Panc1 (cell line): ENCODE measurements at regions not wholly inside any gene's neighbourhood (a gene's known extent, or its start where the extent isn't known, plus 50 kb on each side); places are given as distances from the start of the nearest gene placed in this dataset.

Experiments used
- POLR2AphosphoS5 ChIP-seq: IDR thresholded peaks from 2 replicates; pipeline ENCODE4 v1.6.1; 2012; ENCODE audit warnings: mild to moderate bottlenecking, low read depth, low read length, moderate library complexity
- SIN3A ChIP-seq: IDR thresholded peaks from 2 replicates; pipeline ENCODE4 v1.6.1; 2012; ENCODE audit warnings: low read depth, mild to moderate bottlenecking, low read length, moderate library complexity, borderline replicate concordance; ENCODE audit not compliant: insufficient read depth
- TF ChIP-seq, protein P1 (sequence below): fragments of 450-650 bp; IDR thresholded peaks from 2 replicates; pipeline ENCODE4 v1.5.1; 2017; ENCODE audit warnings: mild to moderate bottlenecking
- TF ChIP-seq, protein P2 (sequence below), 2 experiments: IDR thresholded peaks; 2 replicates each; pipeline ENCODE4 v1.6.1; 2011 to 2012; ENCODE audit warnings: low read depth in 2 of 2, control low read depth in 1 of 2, low read length in 1 of 2, mild to moderate bottlenecking in 1 of 2, moderate library complexity in 1 of 2; ENCODE audit not compliant: insufficient read depth in 1 of 2

DNA sequence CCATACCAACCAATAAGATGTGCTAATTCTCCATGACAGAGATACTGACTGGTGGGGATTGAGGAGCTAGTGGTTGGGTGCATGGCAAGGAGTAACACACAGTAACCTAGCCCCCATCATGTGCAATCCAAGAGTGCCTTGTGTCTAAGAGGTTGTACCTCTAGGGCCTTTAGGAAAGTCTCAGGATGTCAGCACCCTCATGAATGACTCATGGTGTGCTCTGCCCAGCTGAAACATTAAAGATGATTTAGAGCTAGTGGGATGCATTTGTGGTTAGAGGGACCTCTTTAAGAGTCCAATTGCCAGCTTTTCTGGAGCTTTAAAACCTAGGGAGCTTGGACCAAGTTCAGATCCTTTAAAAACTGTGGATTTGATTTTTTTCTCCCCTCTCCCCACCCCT, 181.1 kb downstream of the HERPUD2 start:
- TF ChIP-seq, protein P1, sequence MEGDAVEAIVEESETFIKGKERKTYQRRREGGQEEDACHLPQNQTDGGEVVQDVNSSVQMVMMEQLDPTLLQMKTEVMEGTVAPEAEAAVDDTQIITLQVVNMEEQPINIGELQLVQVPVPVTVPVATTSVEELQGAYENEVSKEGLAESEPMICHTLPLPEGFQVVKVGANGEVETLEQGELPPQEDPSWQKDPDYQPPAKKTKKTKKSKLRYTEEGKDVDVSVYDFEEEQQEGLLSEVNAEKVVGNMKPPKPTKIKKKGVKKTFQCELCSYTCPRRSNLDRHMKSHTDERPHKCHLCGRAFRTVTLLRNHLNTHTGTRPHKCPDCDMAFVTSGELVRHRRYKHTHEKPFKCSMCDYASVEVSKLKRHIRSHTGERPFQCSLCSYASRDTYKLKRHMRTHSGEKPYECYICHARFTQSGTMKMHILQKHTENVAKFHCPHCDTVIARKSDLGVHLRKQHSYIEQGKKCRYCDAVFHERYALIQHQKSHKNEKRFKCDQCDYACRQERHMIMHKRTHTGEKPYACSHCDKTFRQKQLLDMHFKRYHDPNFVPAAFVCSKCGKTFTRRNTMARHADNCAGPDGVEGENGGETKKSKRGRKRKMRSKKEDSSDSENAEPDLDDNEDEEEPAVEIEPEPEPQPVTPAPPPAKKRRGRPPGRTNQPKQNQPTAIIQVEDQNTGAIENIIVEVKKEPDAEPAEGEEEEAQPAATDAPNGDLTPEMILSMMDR: no peak
- TF ChIP-seq, protein P2, sequence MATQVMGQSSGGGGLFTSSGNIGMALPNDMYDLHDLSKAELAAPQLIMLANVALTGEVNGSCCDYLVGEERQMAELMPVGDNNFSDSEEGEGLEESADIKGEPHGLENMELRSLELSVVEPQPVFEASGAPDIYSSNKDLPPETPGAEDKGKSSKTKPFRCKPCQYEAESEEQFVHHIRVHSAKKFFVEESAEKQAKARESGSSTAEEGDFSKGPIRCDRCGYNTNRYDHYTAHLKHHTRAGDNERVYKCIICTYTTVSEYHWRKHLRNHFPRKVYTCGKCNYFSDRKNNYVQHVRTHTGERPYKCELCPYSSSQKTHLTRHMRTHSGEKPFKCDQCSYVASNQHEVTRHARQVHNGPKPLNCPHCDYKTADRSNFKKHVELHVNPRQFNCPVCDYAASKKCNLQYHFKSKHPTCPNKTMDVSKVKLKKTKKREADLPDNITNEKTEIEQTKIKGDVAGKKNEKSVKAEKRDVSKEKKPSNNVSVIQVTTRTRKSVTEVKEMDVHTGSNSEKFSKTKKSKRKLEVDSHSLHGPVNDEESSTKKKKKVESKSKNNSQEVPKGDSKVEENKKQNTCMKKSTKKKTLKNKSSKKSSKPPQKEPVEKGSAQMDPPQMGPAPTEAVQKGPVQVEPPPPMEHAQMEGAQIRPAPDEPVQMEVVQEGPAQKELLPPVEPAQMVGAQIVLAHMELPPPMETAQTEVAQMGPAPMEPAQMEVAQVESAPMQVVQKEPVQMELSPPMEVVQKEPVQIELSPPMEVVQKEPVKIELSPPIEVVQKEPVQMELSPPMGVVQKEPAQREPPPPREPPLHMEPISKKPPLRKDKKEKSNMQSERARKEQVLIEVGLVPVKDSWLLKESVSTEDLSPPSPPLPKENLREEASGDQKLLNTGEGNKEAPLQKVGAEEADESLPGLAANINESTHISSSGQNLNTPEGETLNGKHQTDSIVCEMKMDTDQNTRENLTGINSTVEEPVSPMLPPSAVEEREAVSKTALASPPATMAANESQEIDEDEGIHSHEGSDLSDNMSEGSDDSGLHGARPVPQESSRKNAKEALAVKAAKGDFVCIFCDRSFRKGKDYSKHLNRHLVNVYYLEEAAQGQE (IDR thresholded peaks at IDR 0.05; ENCODE audit: insufficient read depth in 1 of 2, low read depth in 2 of 2, low read length in 1 of 2): no peak
- TF ChIP-seq POLR2AphosphoS5 (no peak), SIN3A (no peak)
